ENCODE measurements at regions not wholly inside any gene's neighbourhood (a gene's known extent, or its start where the extent isn't known, plus 50 kb on each side); places are given as distances from the start of the nearest gene placed in this dataset.

GRCh38 chr6:25175196-25175595 lies 104.0 kb upstream of the CARMIL1 start:
- no peaks in the 10 kb centered on the region for H3K9me3 Mint-ChIP-seq
- no peak for DNase-seq
- H3K4me1 Mint-ChIP-seq: peaks cover 2 to 12% of the 10 kb centered on the region in 2 donors
- ATAC-seq (replicated peaks): no peak
- H3K36me3 Mint-ChIP-seq: no peaks in the 10 kb centered on the region
- H3K4me3 Mint-ChIP-seq: no peak overlapping the region
- peaks cover 4 to 19% of the 10 kb centered on the region in 2 donors for H3K27me3 Mint-ChIP-seq
- no peak overlapping the region for H3K27ac Mint-ChIP-seq

GRCh38 chr6:25175681-25176080 lies 103.5 kb upstream of the CARMIL1 start:
- H3K4me3 Mint-ChIP-seq: no peak overlapping the region
- ATAC-seq (replicated peaks) (peak in 1 of 2 donors; percentile 38), DNase-seq (no peak)
- peaks cover 4 to 19% of the 10 kb centered on the region in 2 donors for H3K27me3 Mint-ChIP-seq
- H3K36me3 Mint-ChIP-seq: no peaks in the 10 kb centered on the region
- no peaks in the 10 kb centered on the region for H3K9me3 Mint-ChIP-seq
- H3K27ac Mint-ChIP-seq: no peak overlapping the region
- peaks cover 2 to 12% of the 10 kb centered on the region in 2 donors for H3K4me1 Mint-ChIP-seq

- Mint-ChIP-seq H3K27ac (no peak overlapping the region), H3K4me1 (peaks cover 2 to 12% of the 10 kb centered on the region in 2 donors), H3K36me3 (no peaks in the 10 kb centered on the region), H3K9me3 (no peaks in the 10 kb centered on the region), H3K27me3 (peaks cover 4 to 19% of the 10 kb centered on the region in 2 donors), H3K4me3 (no peak overlapping the region)
- ATAC-seq (replicated peaks): no peak
- no peak for DNase-seq
These were observed 102.7 kb upstream of the CARMIL1 start for GRCh38 chr6:25176466-25176865.

- Mint-ChIP-seq H3K9me3 (no peaks in the 10 kb centered on the region), H3K36me3 (no peaks in the 10 kb centered on the region), H3K27ac (no peak overlapping the region), H3K4me1 (peaks cover 4 to 12% of the 10 kb centered on the region in 2 donors), H3K27me3 (peaks cover 4 to 18% of the 10 kb centered on the region in 2 donors), H3K4me3 (no peak overlapping the region)
- ATAC-seq (replicated peaks): no peak
- no peak for DNase-seq
These were observed 101.6 kb upstream of the CARMIL1 start for GRCh38 chr6:25177500-25178028.

GRCh38 chr6:25178336-25179035 lies 100.7 kb upstream of the CARMIL1 start:
- ATAC-seq (replicated peaks): no peak
- peaks cover 4 to 12% of the 10 kb centered on the region in 2 donors for H3K4me1 Mint-ChIP-seq

GRCh38 chr6:25179051-25179778 lies 100.0 kb upstream of the CARMIL1 start:
- Mint-ChIP-seq H3K9me3 (no peaks in the 10 kb centered on the region), H3K4me1 (peaks cover 4 to 12% of the 10 kb centered on the region in 2 donors), H3K36me3 (no peaks in the 10 kb centered on the region), H3K27me3 (peaks cover 4 to 13% of the 10 kb centered on the region in 2 donors), H3K4me3 (no peak overlapping the region), H3K27ac (no peak overlapping the region)
- DNase-seq: no peak
- ATAC-seq (replicated peaks): no peak

More at GRCh38 chr6:25178336-25179035, 100.7 kb upstream of the CARMIL1 start:
- no peaks in the 10 kb centered on the region for H3K9me3 Mint-ChIP-seq
- H3K36me3 Mint-ChIP-seq: no peaks in the 10 kb centered on the region
- peaks cover 4 to 13% of the 10 kb centered on the region in 2 donors for H3K27me3 Mint-ChIP-seq
- no peak for DNase-seq
- no peak overlapping the region for H3K27ac Mint-ChIP-seq
- no peak overlapping the region for H3K4me3 Mint-ChIP-seq

GRCh38 chr6:25180630-25181349 lies 98.4 kb upstream of the CARMIL1 start:
- Mint-ChIP-seq H3K27ac (no peak overlapping the region), H3K27me3 (peaks cover 4 to 13% of the 10 kb centered on the region in 2 donors), H3K4me3 (no peak overlapping the region), H3K4me1 (peaks cover 4 to 12% of the 10 kb centered on the region in 2 donors), H3K9me3 (no peaks in the 10 kb centered on the region), H3K36me3 (no peaks in the 10 kb centered on the region)
- ATAC-seq (replicated peaks): no peak
- no peak for DNase-seq

GRCh38 chr6:25181350-25181724 lies 97.8 kb upstream of the CARMIL1 start:
- H3K27me3 Mint-ChIP-seq: peaks cover 5 to 13% of the 10 kb centered on the region in 2 donors
- ATAC-seq (replicated peaks): no peak
- no peaks in the 10 kb centered on the region for H3K36me3 Mint-ChIP-seq
- H3K27ac Mint-ChIP-seq: no peak overlapping the region
- DNase-seq: no peak
- no peak overlapping the region for H3K4me3 Mint-ChIP-seq
- no peaks in the 10 kb centered on the region for H3K9me3 Mint-ChIP-seq
- H3K4me1 Mint-ChIP-seq: peaks cover 4 to 12% of the 10 kb centered on the region in 2 donors

GRCh38 chr6:25181923-25182322 lies 97.3 kb upstream of the CARMIL1 start:
- ATAC-seq (replicated peaks): peak in 1 of 2 donors; percentile 34
- H3K36me3 Mint-ChIP-seq: no peaks in the 10 kb centered on the region
- peaks cover 4 to 12% of the 10 kb centered on the region in 2 donors for H3K4me1 Mint-ChIP-seq

GRCh38 chr6:25186919-25187318 lies 92.3 kb upstream of the CARMIL1 start:
- peaks cover 5 to 13% of the 10 kb centered on the region in 2 donors for H3K27me3 Mint-ChIP-seq
- H3K4me3 Mint-ChIP-seq: no peak overlapping the region
- H3K27ac Mint-ChIP-seq: no peak overlapping the region
- H3K4me1 Mint-ChIP-seq: peaks cover 0 to 2% of the 10 kb centered on the region in 2 donors
- no peaks in the 10 kb centered on the region for H3K9me3 Mint-ChIP-seq
- ATAC-seq (replicated peaks) (no peak), DNase-seq (no peak)
- no peaks in the 10 kb centered on the region for H3K36me3 Mint-ChIP-seq

More at GRCh38 chr6:25181923-25182322, 97.3 kb upstream of the CARMIL1 start:
- H3K27me3 Mint-ChIP-seq: peaks cover 7 to 13% of the 10 kb centered on the region in 2 donors
- no peak overlapping the region for H3K27ac Mint-ChIP-seq
- no peak for DNase-seq
- no peak overlapping the region for H3K4me3 Mint-ChIP-seq
- H3K9me3 Mint-ChIP-seq: no peaks in the 10 kb centered on the region

- Mint-ChIP-seq H3K27me3 (peaks cover 5 to 13% of the 10 kb centered on the region in 2 donors), H3K9me3 (no peaks in the 10 kb centered on the region), H3K36me3 (no peaks in the 10 kb centered on the region), H3K4me1 (no peaks in the 10 kb centered on the region), H3K4me3 (no peak overlapping the region), H3K27ac (no peak overlapping the region)
- DNase-seq (no peak), ATAC-seq (replicated peaks) (no peak)
These were observed 90.9 kb upstream of the CARMIL1 start for GRCh38 chr6:25188232-25188631.

- ATAC-seq (replicated peaks) (no peak), DNase-seq (no peak)
- H3K4me1 Mint-ChIP-seq: no peaks in the 10 kb centered on the region
- no peaks in the 10 kb centered on the region for H3K9me3 Mint-ChIP-seq
- H3K27ac Mint-ChIP-seq: no peak overlapping the region
- no peak overlapping the region for H3K4me3 Mint-ChIP-seq
- peaks cover 5 to 6% of the 10 kb centered on the region in 2 donors for H3K27me3 Mint-ChIP-seq
- H3K36me3 Mint-ChIP-seq: no peaks in the 10 kb centered on the region
These were observed 86.3 kb upstream of the CARMIL1 start for GRCh38 chr6:25192590-25193459.

- no peaks in the 10 kb centered on the region for H3K9me3 Mint-ChIP-seq
- H3K27ac Mint-ChIP-seq: no peak overlapping the region
- H3K4me1 Mint-ChIP-seq: no peaks in the 10 kb centered on the region
- H3K36me3 Mint-ChIP-seq: no peaks in the 10 kb centered on the region
- no peak overlapping the region for H3K4me3 Mint-ChIP-seq
- ATAC-seq (replicated peaks) (no peak), DNase-seq (no peak)
- no peaks in the 10 kb centered on the region for H3K27me3 Mint-ChIP-seq
These were observed 85.6 kb upstream of the CARMIL1 start for GRCh38 chr6:25193460-25194171.

All from stimulated activated naive B cell treated with anti-CD40 and anti-IgM and Interleukin-4, amounts not matched to agents 10 μg/mL and 1 μg/mL and 100 μg/mL, for 72 hours (primary cell).